GM10266 (cell line): ENCODE measurements at regions not wholly inside any gene's neighbourhood (a gene's known extent, or its start where the extent isn't known, plus 50 kb on each side); places are given as distances from the start of the nearest gene placed in this dataset.
"Not testable (repeated sequence)": the region's sequence is repeated elsewhere in the genome, so short reads cannot be mapped to it uniquely, and the experiment has no call there.

Experiments used
- DNase-seq: peaks from one replicate; pipeline ENCODE4 v3.0.0; 2012; ENCODE audit errors: extremely low spot score
- TF ChIP-seq, protein P1 (sequence below): IDR thresholded peaks from 2 replicates; pipeline ENCODE4 v1.5.1; 2012; ENCODE audit warnings: mild to moderate bottlenecking, low read depth; ENCODE audit not compliant: control insufficient read depth, insufficient read depth; ENCODE audit errors: missing control alignments

DNA sequence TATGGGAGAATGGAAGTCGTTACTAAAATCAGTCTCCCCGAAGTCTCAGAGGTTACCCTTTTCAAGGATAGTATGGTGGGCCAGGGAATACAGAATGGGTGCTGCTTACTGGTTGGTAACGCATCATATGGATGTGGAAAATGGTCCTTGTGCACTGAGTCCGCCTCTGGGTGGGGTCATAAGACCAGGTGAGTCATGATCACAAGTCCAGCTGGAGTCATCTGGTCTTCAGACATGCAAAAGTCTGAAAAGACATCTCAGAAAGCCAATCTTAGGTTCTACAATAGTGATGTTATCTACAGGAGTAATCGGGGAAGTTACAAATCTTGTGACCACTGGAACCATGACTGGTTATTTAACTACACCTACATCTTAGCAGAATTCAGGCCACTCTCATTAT, 71.9 kb upstream of the TCL1B start:
- DNase-seq, result no peak
- TF ChIP-seq, protein P1, sequence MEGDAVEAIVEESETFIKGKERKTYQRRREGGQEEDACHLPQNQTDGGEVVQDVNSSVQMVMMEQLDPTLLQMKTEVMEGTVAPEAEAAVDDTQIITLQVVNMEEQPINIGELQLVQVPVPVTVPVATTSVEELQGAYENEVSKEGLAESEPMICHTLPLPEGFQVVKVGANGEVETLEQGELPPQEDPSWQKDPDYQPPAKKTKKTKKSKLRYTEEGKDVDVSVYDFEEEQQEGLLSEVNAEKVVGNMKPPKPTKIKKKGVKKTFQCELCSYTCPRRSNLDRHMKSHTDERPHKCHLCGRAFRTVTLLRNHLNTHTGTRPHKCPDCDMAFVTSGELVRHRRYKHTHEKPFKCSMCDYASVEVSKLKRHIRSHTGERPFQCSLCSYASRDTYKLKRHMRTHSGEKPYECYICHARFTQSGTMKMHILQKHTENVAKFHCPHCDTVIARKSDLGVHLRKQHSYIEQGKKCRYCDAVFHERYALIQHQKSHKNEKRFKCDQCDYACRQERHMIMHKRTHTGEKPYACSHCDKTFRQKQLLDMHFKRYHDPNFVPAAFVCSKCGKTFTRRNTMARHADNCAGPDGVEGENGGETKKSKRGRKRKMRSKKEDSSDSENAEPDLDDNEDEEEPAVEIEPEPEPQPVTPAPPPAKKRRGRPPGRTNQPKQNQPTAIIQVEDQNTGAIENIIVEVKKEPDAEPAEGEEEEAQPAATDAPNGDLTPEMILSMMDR, result peak; percentile 51

DNA sequence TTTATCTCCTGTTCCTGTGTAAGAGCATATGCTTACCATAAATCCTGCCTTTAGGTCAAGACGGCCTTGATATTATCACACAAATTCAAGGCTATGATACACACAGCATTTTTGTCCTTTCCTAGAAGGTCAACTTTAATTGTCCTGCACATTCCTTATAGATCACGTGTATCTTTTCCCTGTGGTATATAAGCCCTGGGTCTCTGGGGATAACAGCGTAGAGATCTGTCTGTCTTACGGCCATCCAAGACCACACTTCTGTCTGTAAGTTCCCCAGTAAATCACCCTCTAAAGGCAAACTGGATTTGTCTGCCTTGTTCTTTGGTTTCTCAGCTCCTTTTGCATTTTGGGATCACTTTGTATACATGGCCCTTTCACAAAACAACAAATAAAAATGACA, 69.5 kb upstream of the TCL1B start:
- no peak for DNase-seq
- TF ChIP-seq, protein P1, result no peak

DNA sequence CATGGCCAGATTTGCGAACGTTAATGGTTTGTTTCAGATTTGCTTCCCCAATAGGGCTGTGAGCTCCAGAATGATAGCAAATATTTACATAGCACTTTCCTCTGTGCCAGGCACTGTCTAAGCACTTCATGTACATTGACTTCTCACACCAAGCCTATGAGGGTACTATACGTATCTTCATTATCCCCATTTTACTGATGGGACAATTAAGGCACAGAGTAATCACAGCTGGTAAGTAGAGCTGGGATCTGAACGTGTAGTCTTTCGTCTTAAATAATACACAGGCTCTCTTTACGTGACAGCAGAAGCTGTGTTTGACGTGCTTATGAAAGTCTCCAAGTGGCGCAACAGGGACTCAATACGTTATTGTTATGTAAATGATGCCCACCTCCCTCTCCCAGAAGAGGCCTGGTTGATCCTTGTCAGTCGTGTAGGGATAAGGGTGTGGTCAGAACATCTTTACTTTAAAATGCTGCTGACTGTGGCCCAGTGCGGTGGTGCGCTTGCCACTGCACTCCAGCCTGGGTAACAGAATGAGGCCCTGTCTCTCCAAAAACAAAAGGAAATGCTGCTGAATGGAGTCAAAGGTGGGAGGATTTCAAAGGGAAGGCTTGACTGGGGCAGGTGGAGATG, 66.3 kb upstream of the TCL1B start:
- TF ChIP-seq, protein P1, result no peak
- DNase-seq, result no peak

DNA sequence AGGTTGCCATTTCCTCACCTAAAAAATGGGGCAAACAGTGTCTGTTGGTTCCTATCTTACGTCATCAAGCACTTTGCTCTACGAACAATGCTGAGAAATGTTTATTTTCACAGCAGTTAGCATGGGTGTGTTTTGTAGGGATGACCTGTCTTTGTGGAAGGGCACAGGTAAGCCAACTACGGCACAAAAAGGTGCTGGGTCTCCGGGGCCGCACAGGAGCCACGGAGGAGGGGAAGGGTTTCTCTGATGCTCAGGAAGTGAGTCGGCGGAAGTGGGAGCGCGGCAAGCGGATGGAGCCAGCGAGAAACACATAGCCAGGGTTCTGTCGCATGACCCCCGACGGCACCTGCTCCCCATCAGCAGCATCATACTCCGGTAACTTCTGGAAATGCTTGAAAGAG, 65.6 kb upstream of the TCL1B start:
- TF ChIP-seq, protein P1, result no peak
- DNase-seq, result no peak

DNA sequence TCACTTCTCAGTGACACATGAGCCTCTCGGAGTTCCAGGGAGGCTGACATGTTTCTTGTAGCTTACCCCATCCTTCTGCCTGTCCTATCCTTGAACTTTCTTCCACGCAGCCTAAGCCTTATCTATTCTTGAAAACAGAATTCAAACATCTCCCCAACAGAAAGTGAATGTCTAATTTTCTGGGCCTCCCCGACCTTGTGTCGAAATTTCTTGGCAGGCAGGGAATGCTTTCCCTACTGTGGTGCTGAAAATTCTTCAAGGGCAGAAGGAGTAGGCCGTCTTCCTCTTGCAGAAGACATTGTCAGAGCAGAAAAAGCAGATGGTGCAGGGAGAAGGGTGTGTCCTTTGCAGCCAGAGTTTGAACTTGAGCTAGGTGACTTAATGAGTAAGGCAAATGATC, 63.0 kb upstream of the TCL1B start:
- DNase-seq, result no peak
- TF ChIP-seq, protein P1, result no peak

DNA sequence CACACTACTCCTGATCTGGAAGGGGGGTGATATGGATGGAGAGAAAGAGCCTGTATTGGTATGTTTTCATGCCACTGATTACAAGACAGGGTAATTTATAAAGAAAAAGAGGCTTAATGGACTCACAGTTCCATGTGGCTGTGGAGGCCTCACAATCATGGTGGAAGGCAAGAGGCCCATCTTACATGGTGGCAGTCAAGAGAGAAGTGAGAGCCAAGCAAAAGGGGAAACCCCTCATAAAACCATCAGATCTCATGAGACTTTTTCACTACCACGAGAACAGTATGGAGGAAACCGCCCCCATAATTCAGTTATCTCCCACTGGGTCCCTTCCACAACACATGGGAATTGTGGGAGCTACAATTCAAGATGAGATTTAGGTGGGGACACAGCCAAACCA, 60.5 kb upstream of the TCL1B start:
- DNase-seq, result not testable (repeated sequence)

DNA sequence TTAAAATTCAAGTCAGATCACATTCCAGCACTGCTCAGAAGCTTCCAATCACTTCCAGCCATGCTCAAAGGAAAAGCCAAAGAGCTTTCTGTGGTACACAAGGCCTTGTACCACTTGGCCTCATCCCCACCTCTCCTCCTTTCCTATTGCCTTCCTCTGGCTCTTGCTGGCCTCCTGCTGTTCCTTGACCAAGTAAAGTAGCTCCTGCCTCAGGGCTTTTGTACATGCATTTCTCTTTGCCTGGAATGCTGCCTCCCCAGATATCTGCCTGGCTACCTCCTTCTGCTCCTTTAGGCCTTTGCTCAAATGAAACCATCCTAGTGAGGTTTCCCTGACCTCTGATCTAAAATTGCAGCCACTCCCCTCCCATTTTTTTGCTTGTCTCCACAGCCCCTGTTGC, 51.2 kb upstream of the TCL1B start:
- TF ChIP-seq, protein P1, result no peak

More for the DNA sequence above, 51.2 kb upstream of the TCL1B start:
- DNase-seq, result no peak
